ENCODE measurements at regions not wholly inside any gene's neighbourhood (a gene's known extent, or its start where the extent isn't known, plus 50 kb on each side); places are given as distances from the start of the nearest gene placed in this dataset.

GRCh38 chr9:119722384-119722783 is 353.1 kb upstream of the BRINP1 start:
- no peak overlapping the region for H3K27ac ChIP-seq
- no peaks in the 10 kb centered on the region for H3K4me1 ChIP-seq
- no peak overlapping the region for H3K9ac ChIP-seq (ENCODE audit: low read depth in 2 of 2, low read length in 2 of 2)
- no peaks in the 10 kb centered on the region for H3K27me3 ChIP-seq
- H3K4me3 ChIP-seq, result no peak overlapping the region
- no peak for TF ChIP-seq CTCF (IDR thresholded peaks at IDR 0.05)
- H3K9me3 ChIP-seq, result no peaks in the 10 kb centered on the region
- no peak for DNase-seq
- H3K36me3 ChIP-seq, result no peaks in the 10 kb centered on the region
- intact Hi-C loops (cut with DNase I), result no loop called here

- H3K9me3 ChIP-seq, result no peaks in the 10 kb centered on the region
- no peak overlapping the region for H3K4me3 ChIP-seq
- no peak for DNase-seq
- H3K9ac ChIP-seq (ENCODE audit: low read depth in 2 of 2, low read length in 2 of 2), result no peak overlapping the region
- H3K27ac ChIP-seq, result no peak overlapping the region
- intact Hi-C loops (cut with DNase I), result no loop called here
- no peaks in the 10 kb centered on the region for H3K4me1 ChIP-seq
- no peaks in the 10 kb centered on the region for H3K36me3 ChIP-seq
- TF ChIP-seq CTCF (IDR thresholded peaks at IDR 0.05), result no peak
- no peaks in the 10 kb centered on the region for H3K27me3 ChIP-seq
Measured at GRCh38 chr9:119712325-119712724, 343.1 kb upstream of the BRINP1 start.

GRCh38 chr9:119709431-119709830 is 340.2 kb upstream of the BRINP1 start:
- Histone ChIP-seq H3K9me3 (no peaks in the 10 kb centered on the region), H3K27me3 (no peaks in the 10 kb centered on the region), H3K9ac (ENCODE audit: low read depth in 2 of 2, low read length in 2 of 2) (no peak overlapping the region), H3K4me3 (no peak overlapping the region), H3K36me3 (no peaks in the 10 kb centered on the region), H3K27ac (no peak overlapping the region), H3K4me1 (no peaks in the 10 kb centered on the region)
- no peak for DNase-seq
- intact Hi-C loops (cut with DNase I), result no loop called here
- no peak for TF ChIP-seq CTCF (IDR thresholded peaks at IDR 0.05)

GRCh38 chr9:119707228-119707845 is 338.1 kb upstream of the BRINP1 start:
- no peak for TF ChIP-seq CTCF (IDR thresholded peaks at IDR 0.05)

GRCh38 chr9:119701651-119702050 is 332.4 kb upstream of the BRINP1 start:
- no peaks in the 10 kb centered on the region for H3K9me3 ChIP-seq
- H3K4me3 ChIP-seq, result no peak overlapping the region
- TF ChIP-seq CTCF (IDR thresholded peaks at IDR 0.05), result no peak
- H3K9ac ChIP-seq (ENCODE audit: low read depth in 2 of 2, low read length in 2 of 2), result no peak overlapping the region
- no peak for DNase-seq
- H3K4me1 ChIP-seq, result no peaks in the 10 kb centered on the region
- intact Hi-C loops (cut with DNase I), result no loop called here
- H3K36me3 ChIP-seq, result no peaks in the 10 kb centered on the region
- no peaks in the 10 kb centered on the region for H3K27me3 ChIP-seq
- H3K27ac ChIP-seq, result no peak overlapping the region

More at GRCh38 chr9:119707228-119707845, 338.1 kb upstream of the BRINP1 start:
- Histone ChIP-seq H3K4me3 (no peak overlapping the region), H3K4me1 (no peaks in the 10 kb centered on the region), H3K36me3 (no peaks in the 10 kb centered on the region), H3K9me3 (no peaks in the 10 kb centered on the region), H3K27me3 (no peaks in the 10 kb centered on the region), H3K27ac (no peak overlapping the region), H3K9ac (ENCODE audit: low read depth in 2 of 2, low read length in 2 of 2) (no peak overlapping the region)
- no peak for DNase-seq
- intact Hi-C loops (cut with DNase I), result no loop called here
